DND-41 (cell line): ENCODE measurements at regions not wholly inside any gene's neighbourhood (a gene's known extent, or its start where the extent isn't known, plus 50 kb on each side); places are given as distances from the start of the nearest gene placed in this dataset.

ENCODE experiments used
- EZH2 ChIP-seq: IDR thresholded peaks from 3 replicates; pipeline ENCODE4 v1.6.1; 2012; ENCODE audit warnings: borderline replicate concordance, low read depth, mild to moderate bottlenecking, moderate library complexity, low read length, inconsistent platforms; ENCODE audit not compliant: severe bottlenecking
- TF ChIP-seq, protein P1 (sequence below): IDR thresholded peaks from 2 replicates; pipeline ENCODE4 v1.5.1; 2012; ENCODE audit warnings: borderline replicate concordance, low read length, moderate library complexity, mild to moderate bottlenecking; ENCODE audit not compliant: poor library complexity, severe bottlenecking; ENCODE audit errors: extremely low read depth

DNA sequence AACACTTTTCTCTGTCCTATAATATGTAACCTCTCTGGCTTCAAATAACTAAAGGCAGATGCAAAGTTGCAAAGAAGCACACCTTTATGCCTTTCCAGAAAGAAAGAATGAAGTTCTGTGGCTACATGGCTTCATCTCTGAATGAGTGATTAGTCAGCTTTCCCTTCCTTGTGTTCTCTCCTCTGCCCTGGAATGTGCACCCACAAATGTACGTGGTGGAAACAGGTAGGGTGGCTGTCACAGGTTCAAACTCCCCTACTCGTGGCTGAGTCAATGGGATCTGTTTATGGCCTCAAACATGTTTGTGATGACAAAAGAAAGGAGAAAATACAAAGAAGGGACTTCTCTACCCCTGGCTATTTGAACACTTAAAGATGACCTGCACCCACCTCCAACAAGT, 55.5 kb upstream of the ACVR2A start:
- TF ChIP-seq, protein P1, sequence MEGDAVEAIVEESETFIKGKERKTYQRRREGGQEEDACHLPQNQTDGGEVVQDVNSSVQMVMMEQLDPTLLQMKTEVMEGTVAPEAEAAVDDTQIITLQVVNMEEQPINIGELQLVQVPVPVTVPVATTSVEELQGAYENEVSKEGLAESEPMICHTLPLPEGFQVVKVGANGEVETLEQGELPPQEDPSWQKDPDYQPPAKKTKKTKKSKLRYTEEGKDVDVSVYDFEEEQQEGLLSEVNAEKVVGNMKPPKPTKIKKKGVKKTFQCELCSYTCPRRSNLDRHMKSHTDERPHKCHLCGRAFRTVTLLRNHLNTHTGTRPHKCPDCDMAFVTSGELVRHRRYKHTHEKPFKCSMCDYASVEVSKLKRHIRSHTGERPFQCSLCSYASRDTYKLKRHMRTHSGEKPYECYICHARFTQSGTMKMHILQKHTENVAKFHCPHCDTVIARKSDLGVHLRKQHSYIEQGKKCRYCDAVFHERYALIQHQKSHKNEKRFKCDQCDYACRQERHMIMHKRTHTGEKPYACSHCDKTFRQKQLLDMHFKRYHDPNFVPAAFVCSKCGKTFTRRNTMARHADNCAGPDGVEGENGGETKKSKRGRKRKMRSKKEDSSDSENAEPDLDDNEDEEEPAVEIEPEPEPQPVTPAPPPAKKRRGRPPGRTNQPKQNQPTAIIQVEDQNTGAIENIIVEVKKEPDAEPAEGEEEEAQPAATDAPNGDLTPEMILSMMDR = no peak
- no peak for TF ChIP-seq EZH2
